ENCODE measurements at regions not wholly inside any gene's neighbourhood (a gene's known extent, or its start where the extent isn't known, plus 50 kb on each side); places are given as distances from the start of the nearest gene placed in this dataset.

DNA sequence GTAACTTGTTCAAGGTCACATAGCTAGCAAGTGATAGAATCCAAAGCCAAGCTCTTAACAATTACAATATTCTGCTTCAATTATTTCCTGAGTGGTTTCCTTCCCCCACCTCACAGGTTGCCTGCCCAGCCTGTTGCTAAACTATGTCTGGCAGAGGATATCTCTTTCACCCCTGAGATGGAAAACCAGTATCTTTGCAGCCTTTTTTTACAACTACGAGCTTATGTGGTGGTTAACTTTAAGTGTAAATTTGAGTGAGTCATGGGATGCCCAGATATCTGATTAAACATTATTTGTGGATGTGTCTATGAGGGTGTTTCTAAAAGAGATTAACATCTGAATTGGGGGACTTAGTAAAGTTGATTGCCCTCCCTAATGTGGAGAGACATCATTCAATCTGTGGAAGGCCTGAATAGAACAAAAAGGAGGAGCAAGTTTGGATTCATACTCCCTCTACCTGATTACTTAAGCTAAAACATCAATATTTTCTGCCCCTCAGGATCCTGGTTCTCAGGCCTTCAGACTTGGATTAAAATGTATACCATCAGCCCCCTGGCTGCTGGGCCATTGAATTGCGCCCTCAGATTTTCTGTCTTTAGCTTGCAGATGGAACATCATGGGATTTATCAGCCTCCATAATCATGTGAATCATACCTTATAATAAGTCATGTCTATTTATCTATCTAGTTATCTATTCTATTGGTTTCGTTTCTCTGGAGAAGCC is 911.9 kb downstream of the METTL15 start:
- TF ChIP-seq RAD21 (IDR thresholded peaks at IDR 0.05; ENCODE audit: low read depth) (peak; percentile 55), EP300 (IDR thresholded peaks at IDR 0.05; ENCODE audit: borderline replicate concordance) (no peak)

GRCh38 chr11:29018631-29019030 is 910.4 kb downstream of the METTL15 start:
- TF ChIP-seq TAF1 (IDR thresholded peaks at IDR 0.05; ENCODE audit: low read depth) (no peak), CEBPB (IDR thresholded peaks at IDR 0.05) (no peak), CREB1 (IDR thresholded peaks at IDR 0.05; ENCODE audit: low read depth) (no peak), FOXM1 (IDR thresholded peaks at IDR 0.05; ENCODE audit: borderline replicate concordance, low read depth) (no peak), EGR1 (IDR thresholded peaks at IDR 0.05) (no peak), TCF12 (IDR thresholded peaks at IDR 0.05; ENCODE audit: low read depth) (no peak), ZBTB7A (IDR thresholded peaks at IDR 0.05; ENCODE audit: low read depth) (no peak), RAD21 (IDR thresholded peaks at IDR 0.05; ENCODE audit: low read depth) (no peak), YY1 (IDR thresholded peaks at IDR 0.05; ENCODE audit: low read depth) (no peak), EP300 (IDR thresholded peaks at IDR 0.05; ENCODE audit: borderline replicate concordance) (no peak), NFIC (IDR thresholded peaks at IDR 0.05) (no peak), TEAD4 (IDR thresholded peaks at IDR 0.05) (no peak)
- TF ChIP-seq, protein P1, sequence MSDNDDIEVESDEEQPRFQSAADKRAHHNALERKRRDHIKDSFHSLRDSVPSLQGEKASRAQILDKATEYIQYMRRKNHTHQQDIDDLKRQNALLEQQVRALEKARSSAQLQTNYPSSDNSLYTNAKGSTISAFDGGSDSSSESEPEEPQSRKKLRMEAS (IDR thresholded peaks at IDR 0.05): no peak
- TF ChIP-seq, protein P2, sequence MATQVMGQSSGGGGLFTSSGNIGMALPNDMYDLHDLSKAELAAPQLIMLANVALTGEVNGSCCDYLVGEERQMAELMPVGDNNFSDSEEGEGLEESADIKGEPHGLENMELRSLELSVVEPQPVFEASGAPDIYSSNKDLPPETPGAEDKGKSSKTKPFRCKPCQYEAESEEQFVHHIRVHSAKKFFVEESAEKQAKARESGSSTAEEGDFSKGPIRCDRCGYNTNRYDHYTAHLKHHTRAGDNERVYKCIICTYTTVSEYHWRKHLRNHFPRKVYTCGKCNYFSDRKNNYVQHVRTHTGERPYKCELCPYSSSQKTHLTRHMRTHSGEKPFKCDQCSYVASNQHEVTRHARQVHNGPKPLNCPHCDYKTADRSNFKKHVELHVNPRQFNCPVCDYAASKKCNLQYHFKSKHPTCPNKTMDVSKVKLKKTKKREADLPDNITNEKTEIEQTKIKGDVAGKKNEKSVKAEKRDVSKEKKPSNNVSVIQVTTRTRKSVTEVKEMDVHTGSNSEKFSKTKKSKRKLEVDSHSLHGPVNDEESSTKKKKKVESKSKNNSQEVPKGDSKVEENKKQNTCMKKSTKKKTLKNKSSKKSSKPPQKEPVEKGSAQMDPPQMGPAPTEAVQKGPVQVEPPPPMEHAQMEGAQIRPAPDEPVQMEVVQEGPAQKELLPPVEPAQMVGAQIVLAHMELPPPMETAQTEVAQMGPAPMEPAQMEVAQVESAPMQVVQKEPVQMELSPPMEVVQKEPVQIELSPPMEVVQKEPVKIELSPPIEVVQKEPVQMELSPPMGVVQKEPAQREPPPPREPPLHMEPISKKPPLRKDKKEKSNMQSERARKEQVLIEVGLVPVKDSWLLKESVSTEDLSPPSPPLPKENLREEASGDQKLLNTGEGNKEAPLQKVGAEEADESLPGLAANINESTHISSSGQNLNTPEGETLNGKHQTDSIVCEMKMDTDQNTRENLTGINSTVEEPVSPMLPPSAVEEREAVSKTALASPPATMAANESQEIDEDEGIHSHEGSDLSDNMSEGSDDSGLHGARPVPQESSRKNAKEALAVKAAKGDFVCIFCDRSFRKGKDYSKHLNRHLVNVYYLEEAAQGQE (IDR thresholded peaks at IDR 0.05; ENCODE audit: low read depth): no peak
- TF ChIP-seq, protein P3, sequence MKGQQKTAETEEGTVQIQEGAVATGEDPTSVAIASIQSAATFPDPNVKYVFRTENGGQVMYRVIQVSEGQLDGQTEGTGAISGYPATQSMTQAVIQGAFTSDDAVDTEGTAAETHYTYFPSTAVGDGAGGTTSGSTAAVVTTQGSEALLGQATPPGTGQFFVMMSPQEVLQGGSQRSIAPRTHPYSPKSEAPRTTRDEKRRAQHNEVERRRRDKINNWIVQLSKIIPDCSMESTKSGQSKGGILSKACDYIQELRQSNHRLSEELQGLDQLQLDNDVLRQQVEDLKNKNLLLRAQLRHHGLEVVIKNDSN (IDR thresholded peaks at IDR 0.05): no peak

DNA sequence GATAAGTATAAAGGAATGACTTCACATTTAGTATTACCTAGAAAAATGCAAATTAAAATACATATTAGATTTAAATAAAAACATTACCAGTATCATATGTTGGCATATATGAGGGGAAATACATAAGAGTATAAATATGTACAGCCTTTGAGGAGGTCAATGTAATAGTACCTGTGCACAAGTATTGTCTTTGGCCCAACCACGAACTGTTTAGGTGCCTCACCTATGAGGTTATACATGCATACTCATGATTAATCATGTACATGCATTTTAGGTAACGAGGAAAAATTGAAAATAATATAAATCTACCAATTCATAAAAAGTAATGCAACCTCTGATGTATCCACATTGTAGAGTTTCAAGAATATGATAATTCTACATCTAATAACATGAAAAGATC is 909.8 kb downstream of the METTL15 start:
- TF ChIP-seq CREB1 (IDR thresholded peaks at IDR 0.05; ENCODE audit: low read depth): no peak
- TF ChIP-seq, protein P1 (IDR thresholded peaks at IDR 0.05): no peak
- TF ChIP-seq RAD21 (IDR thresholded peaks at IDR 0.05; ENCODE audit: low read depth): no peak
- no peak for TF ChIP-seq EGR1 (IDR thresholded peaks at IDR 0.05)
- TF ChIP-seq EP300 (IDR thresholded peaks at IDR 0.05; ENCODE audit: borderline replicate concordance): no peak
- no peak for TF ChIP-seq NFIC (IDR thresholded peaks at IDR 0.05)
- no peak for TF ChIP-seq CEBPB (IDR thresholded peaks at IDR 0.05)
- no peak for TF ChIP-seq ZBTB7A (IDR thresholded peaks at IDR 0.05; ENCODE audit: low read depth)
- TF ChIP-seq FOXM1 (IDR thresholded peaks at IDR 0.05; ENCODE audit: borderline replicate concordance, low read depth): no peak
- no peak for TF ChIP-seq YY1 (IDR thresholded peaks at IDR 0.05; ENCODE audit: low read depth)
- TF ChIP-seq, protein P2 (IDR thresholded peaks at IDR 0.05; ENCODE audit: low read depth): no peak
- TF ChIP-seq TCF12 (IDR thresholded peaks at IDR 0.05; ENCODE audit: low read depth): no peak
- TF ChIP-seq, protein P3 (IDR thresholded peaks at IDR 0.05): no peak
- no peak for TF ChIP-seq TAF1 (IDR thresholded peaks at IDR 0.05; ENCODE audit: low read depth)
- TF ChIP-seq TEAD4 (IDR thresholded peaks at IDR 0.05): no peak

DNA sequence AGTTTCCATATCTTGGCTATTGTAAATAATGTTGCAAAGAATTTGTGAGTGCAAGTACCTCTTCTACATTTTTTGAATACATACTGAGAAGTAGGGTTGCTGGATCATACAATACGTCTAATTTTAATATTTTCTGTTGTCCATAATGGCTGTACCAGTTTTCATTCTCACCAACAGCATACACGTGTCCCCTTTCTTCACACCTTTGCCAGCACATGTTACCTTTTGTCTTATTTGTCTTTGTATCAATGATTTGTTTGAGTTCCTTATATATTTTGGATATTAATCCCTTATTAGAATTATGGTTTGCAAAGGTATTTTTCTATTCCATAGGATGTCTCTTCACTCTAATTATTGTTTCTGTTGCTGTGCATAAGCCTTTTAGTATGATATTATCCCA is 904.3 kb downstream of the METTL15 start:
- no peak for TF ChIP-seq FOXM1 (IDR thresholded peaks at IDR 0.05; ENCODE audit: borderline replicate concordance, low read depth)
- TF ChIP-seq NFIC (IDR thresholded peaks at IDR 0.05): no peak
- TF ChIP-seq CREB1 (IDR thresholded peaks at IDR 0.05; ENCODE audit: low read depth): no peak
- TF ChIP-seq TAF1 (IDR thresholded peaks at IDR 0.05; ENCODE audit: low read depth): no peak
- no peak for TF ChIP-seq TCF12 (IDR thresholded peaks at IDR 0.05; ENCODE audit: low read depth)
- no peak for TF ChIP-seq YY1 (IDR thresholded peaks at IDR 0.05; ENCODE audit: low read depth)
- TF ChIP-seq RAD21 (IDR thresholded peaks at IDR 0.05; ENCODE audit: low read depth): no peak
- no peak for TF ChIP-seq CEBPB (IDR thresholded peaks at IDR 0.05)
- no peak for TF ChIP-seq TEAD4 (IDR thresholded peaks at IDR 0.05)
- no peak for TF ChIP-seq ZBTB7A (IDR thresholded peaks at IDR 0.05; ENCODE audit: low read depth)
- no peak for TF ChIP-seq EP300 (IDR thresholded peaks at IDR 0.05; ENCODE audit: borderline replicate concordance)
- TF ChIP-seq, protein P1 (IDR thresholded peaks at IDR 0.05): no peak
- TF ChIP-seq, protein P2 (IDR thresholded peaks at IDR 0.05; ENCODE audit: low read depth): no peak
- TF ChIP-seq, protein P3 (IDR thresholded peaks at IDR 0.05): no peak
- TF ChIP-seq EGR1 (IDR thresholded peaks at IDR 0.05): no peak

Data from Ishikawa (cell line).